GM19372 (cell line): ENCODE measurements at regions not wholly inside any gene's neighbourhood (a gene's known extent, or its start where the extent isn't known, plus 50 kb on each side); places are given as distances from the start of the nearest gene placed in this dataset.

Source experiments
- ATAC-seq: cut with Tn5 transposase; IDR thresholded peaks from one replicate; pipeline ENCODE4 v1.9.1; 2021; ENCODE audit warnings: mild to moderate bottlenecking, low read depth, moderate library complexity; ENCODE audit not compliant: unreplicated experiment

DNA sequence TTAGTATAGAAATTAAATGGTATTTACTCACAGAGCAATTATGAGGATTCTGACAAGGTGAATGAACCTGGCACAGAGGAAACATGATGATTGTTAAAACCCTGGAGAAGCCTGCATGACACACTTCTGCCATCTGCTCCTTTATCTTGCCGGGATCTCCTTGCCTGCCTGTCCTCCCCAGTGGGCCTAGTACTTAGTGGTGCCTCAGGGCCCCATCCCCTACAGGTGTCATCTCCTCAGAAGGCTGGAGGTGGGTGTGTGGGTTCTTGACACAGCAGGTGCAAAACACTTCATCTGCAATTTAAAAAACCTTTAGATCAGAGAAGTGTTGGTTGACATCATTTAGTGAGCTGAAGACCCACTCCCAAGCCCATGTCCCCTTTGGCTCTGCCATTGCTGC lies 261.2 kb downstream of the ADRA2A start:
- peak; percentile 12 for ATAC-seq

DNA sequence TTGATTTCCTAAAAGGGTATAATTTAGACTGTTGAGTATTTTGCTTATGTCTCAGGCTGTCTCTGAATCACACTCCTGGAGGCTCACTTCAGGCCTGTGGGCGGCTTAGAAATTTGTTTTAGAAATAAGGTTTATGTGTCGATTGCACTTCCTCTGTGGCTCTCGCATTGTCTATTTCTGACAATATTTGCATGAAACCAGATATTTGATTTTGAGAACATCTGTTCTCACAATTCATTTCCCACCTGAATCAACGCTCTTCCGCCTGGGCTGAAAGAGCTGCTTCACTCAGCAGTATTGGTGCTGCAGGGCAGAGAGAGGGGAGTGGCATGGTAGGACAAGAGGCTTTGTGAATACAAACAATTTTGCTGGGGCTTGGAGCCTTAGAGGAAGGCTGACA lies 262.0 kb downstream of the ADRA2A start:
- ATAC-seq = peak; percentile 89

DNA sequence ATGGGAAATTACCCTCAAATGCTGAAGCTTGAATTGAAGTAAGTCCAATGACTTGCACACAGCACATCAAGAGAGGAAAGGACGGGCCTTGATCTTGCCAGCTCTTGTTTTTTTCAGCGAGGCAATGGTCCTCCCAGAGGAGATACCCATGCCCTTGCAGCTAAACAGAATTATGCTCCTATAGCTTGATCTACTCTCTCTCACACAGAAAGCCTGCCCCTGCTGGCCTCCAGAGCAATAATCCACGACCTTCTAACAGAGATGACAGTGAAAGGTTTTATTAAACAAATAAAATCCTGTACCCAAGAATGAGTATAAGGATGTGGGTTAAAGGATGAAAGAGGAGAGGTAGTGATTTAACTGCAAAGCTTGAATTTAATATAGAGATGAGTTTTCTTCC lies 268.0 kb downstream of the ADRA2A start:
- peak; percentile 54 for ATAC-seq

DNA sequence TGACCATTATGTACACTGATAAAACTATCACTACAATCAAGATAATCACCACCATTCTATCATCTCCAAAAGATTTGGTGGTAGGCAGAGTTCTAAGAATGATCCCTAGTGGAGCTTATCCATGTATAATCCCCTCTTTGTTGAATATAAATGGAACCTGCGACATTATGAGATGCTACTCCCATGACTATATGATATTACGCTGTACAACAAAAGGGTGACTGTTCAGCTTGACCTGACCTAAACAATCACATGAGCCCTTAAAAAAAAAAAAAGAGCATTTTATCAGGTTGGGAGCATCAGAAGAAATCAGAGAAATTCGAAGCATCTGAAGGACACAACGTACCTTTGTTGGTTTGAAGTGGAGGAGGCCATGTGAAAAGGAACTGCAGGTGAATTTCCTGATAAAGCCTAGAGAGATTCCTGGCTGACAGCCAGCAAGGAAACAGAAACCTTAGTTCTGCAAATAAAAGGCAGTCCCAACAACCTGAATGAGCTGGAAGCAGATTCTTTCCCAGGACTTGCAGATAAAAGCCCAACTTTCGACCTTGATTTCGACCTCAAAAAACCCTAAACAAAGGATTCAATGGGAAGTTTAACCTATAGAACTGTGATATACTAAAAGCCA lies 270.7 kb downstream of the ADRA2A start:
- no peak for ATAC-seq

DNA sequence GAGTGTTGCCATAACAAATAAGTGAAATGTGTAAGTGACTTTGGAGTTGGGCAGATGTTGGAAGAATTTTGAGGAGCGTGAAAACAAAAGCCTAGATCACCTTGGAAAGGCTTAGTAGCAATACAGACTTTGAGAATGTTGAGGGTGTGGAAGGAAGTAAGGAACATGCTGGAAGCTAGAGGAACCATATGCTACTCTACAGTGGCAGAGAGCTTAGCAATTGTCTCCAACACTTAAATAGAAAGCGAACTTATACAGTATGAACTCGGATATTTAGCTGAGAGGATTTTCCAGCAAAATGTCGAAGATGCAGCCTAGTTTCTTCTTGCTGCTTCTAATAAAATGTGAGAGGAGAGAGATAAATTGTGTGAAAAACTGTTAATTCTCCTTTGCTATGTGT lies 271.2 kb downstream of the ADRA2A start:
- no peak for ATAC-seq

DNA sequence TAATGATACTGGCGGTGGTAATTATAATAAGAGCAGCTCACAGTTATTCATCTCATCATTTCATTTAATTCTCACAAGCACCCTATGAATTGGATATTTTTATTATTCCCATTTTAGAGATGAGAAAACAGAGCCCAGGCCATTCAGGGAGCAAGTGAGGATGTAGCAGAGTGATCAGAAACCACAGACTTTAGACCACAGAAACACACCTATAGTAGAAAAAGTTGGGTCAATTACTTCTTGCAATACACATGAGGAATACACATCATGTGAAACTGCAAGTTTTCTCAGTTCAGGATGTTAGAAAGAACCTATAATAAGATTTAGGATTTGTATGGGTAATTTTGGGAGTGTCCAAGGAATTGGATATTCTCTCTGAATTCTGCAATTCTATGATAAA lies 278.0 kb downstream of the ADRA2A start:
- ATAC-seq = no peak

DNA sequence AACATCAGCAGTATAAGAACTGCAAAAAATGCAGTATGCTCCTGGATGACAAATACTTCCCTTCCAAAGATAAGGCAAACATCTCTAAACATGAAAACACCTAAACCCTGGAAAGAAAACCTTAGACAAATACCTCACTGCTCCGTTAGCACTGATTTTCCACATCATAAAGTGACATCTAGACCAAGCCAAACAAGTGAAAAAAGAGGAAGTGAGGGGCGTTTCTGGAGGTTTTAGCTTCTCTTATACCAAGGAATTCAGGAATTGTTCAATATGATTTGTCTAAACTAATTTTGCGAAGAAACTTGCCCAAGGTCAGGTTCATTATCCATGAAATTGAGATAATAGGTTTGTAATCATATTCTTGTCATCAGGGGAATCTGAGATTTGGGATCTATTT lies 279.7 kb downstream of the ADRA2A start:
- ATAC-seq = no peak

DNA sequence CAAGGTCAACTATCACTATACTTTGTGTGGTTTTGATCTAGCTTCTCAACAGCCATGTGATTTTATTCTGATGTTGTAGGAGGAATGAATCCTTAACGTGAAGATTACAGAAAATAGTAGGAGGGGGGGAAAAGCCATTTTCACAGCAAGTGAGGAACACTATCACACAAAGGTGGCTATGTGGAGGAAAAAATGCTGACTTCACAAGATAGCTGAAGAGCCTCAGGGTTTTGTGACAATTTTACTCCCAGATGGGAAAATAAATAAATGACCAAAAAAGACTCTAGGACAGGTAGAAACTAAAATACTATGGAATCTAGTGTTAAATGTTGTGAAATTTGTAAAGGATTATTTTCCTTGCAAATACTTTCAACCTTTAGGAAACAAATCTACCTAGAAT lies 281.0 kb downstream of the ADRA2A start:
- ATAC-seq = no peak

DNA sequence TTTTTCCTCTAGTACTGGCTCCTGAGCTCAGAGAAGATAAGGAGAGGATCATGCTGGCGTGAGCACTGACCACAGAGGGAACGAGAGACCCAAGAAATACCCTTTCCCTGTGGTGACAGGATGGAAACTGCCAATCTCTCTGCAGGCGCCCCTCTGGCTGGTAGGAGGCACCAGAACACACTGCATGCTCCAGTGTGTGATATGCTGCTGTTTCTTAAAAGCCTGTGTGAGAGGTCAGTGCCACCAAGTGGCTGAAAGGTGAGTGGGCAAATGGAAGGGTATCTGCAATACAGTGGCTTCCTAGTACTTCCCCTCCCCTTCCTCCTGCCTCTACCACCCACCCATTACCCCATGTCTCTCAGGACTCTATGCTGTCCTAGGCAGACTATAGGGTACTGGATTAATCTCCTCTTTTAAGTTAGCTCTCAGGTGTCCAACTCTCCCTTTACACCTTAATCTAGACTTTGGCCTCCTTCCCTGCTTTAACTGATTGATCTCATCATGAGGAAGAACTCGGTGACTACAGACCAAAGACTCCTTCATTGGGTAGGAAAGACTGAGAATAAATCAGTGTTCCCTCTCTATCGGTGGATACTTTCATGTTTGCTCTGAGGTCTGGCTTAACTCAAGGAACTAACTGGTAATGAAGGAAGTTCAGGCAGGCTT lies 283.6 kb downstream of the ADRA2A start:
- peak; percentile 90 for ATAC-seq

DNA sequence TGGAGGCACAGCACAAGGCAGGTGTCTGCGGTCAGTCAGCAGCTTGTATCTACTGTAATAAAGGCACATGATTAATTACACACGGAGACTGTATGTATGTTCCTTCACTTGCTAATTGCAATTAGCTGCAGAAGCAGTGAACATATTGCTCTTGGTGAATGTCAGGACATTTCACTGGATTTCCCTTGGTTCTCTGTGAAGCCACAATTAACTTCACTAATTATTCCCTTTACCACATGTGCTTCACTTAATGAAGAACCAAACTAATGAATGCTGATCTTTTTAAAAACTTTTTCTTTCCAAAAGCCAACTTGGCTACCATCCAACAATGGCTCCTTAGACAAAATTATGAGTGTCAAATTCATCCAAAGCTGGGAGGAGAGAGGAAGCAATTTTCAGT lies 290.7 kb downstream of the ADRA2A start:
- no peak for ATAC-seq

DNA sequence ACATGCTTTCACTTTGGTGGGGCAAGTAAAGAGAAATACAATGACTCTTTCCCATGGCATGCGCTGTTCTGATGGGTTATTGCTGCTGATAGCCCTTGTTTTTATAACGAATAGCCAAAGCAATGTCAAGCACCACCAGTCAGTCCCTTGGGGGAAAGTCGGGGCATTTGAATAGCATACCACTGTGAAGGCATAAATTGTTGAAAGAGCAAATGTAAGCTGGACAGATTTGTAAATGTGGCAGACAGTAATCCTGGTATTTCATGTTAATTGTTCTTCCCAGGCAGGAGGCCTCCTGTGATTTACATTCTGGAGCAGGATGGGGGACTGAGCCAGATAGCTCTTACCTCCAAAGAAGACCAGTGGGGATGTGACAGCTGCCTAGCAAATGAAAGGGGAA lies 293.3 kb downstream of the ADRA2A start:
- ATAC-seq = no peak

DNA sequence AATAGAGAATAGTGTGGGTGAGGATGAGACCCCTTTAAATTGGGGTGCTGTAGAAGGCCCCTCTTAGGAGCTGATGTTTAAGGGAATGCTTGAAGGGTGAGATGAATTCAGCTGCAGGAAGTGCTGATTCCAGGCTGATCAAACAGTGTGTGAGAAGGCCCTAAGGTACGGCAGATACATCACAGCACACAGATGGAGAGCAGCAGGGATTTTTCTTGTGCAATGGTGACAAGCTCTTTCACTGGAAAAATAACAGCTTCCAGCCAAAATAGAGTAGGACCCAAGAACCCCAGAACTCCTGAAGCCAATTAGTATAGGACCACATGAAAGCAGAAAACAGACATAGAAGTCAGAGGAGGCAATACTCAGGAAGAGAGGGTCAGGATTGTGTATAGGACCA lies 296.9 kb downstream of the ADRA2A start:
- no peak for ATAC-seq

DNA sequence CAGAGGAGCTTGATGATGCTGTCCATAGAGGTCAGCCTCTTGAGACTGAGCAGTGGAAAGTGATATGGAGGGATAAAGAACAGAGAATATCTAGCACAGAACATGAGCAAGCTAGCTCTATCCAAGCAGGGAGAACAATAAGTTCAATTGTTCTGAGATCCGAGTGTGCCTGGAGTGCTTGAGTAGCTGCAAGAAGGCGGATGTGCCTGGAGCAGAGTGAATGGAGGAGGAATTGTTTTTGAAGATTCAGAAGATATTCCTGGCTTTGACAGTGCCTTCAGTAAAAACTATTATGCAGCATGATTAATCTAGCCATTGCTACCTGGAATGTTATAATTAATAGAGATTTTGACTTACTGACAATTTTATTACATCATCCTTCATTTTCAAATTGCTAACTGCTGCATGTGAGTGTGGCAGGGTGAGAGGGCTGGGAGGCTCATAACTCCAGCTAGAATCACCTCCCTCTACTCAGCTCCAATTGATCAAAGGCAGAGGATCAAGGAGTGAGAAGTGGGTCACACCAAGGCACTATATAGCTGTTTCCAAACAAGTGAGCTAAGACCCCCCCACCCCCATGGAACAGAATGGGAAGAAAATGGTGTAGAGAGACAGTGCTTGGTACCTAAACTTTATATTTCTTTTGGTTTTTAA lies 302.8 kb downstream of the ADRA2A start:
- ATAC-seq = no peak

DNA sequence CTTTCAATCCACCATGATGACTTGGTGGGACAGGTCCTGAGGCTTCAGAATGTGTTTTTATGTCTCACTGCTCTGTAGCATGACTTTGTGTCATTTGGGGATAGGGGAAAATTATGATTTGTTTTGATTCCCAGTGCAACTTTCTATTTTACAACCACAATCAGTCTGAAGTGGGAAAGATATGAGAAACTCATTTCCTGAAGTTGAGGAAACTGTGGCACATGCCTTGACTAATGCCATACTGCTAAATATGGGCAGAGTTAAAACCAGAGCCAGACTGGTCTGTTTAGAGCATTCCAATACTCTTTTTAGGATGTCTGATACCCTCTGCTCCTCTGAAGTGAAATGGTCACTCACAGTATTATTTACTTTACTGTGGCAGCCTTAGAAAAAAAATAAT lies 307.7 kb downstream of the ADRA2A start:
- ATAC-seq = no peak

DNA sequence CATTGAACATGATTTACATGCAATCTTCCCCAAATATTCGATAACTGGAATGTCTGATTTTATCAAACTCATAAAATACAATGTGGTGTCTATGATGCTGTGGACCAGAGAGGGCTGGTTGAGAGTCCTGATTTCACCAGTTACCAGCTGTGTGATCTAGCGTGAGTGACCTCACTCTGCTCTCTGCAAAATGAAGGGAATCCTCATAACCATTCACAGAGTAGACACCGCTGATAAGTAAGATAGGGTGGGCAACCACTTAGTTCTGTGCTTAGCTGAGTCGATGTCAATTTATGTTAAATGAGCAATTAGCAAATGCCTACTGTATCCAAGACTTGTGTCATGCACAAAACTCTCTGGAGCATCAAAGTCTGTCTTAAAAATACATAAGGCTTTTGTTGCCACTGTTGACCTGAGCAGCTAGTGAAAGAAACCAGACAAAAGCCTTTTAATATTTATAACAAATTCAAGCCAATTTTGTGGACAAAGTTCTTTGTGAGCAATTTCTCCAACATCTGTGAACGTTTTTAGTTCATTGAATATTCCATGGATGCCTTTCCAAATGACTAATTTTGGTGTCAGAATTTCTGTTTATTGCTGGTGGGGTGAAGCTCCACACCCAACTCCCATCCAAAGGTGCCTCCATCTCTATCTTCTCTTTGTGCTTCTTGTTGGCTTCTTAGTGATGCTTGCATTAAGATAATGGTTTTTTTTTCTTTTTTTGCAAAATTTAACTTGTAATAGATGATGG lies 314.2 kb downstream of the ADRA2A start:
- ATAC-seq = no peak

DNA sequence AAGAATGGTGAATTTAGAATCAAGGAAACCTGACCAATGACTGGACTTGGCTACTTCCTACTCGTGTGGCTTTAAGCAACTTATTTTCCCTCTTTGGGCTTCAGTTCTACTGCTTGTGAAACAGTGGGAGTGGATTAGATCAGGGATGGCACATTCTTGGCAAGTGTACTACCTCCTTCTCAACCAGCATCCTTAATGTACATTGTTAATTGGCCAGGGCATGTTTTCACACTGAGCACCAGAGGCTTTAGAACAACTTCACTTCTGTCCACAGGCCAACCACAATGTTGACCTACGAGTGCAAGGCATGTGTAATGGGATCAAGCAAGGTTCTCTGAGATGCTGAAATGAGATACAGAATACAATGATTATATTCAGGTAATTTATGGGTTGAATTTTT lies 315.3 kb downstream of the ADRA2A start:
- no peak for ATAC-seq

DNA sequence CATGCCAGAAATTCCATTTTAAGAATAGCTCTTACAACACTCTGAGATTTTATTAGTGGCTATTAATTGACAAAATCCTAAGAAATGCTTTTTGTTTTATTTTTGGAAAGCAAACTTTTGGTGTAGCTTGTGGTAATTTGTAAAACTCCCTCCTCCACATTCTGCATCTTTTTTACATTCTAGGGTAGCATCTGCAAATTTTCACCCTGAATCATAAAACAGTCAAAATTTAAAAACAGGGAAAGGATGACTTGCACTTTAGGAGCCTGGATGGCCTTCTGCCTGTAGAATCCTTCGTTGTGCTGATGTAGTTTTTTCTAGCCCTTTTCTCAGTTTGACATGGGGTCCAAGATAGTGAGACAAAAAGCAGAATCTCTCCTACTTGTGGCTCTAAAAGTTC lies 316.1 kb downstream of the ADRA2A start:
- ATAC-seq = no peak

DNA sequence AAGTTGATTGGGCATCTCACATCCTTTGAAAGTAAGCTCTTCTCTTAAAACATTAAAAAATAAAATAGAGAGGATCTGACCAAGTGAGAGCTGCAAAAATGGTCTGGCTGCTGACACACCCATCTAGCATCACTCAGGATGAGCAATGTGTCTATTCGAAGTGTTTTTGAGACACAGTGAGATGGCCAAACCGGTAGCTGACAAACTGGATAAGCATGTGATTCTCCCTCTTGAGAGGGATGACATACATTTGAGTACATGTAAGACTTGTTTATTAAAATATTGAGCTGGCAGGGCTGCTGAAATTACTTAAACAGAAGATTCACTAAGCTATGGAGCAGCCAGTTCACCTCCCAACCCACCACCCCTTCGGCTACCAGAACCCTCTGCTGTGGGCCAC lies 333.9 kb downstream of the ADRA2A start:
- no peak for ATAC-seq

DNA sequence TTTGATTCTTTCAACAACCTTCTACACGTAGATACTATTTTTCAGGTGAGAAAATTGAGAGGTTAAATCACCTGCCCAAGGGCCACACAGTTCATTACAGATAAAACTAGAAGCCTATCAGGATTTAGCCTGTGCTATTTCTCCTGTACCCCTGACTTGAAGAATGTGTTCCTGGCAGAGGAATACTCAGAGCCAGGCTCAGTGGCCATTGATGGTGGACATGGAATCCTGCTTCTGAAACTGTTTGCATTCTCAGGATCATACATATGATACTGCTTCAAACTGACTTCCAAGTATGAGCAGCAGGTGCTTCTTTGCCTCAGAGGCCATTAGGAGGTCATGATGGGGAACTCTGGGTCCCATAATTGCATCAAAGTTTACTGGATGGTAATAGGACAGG lies 348.6 kb downstream of the ADRA2A start:
- ATAC-seq = no peak

DNA sequence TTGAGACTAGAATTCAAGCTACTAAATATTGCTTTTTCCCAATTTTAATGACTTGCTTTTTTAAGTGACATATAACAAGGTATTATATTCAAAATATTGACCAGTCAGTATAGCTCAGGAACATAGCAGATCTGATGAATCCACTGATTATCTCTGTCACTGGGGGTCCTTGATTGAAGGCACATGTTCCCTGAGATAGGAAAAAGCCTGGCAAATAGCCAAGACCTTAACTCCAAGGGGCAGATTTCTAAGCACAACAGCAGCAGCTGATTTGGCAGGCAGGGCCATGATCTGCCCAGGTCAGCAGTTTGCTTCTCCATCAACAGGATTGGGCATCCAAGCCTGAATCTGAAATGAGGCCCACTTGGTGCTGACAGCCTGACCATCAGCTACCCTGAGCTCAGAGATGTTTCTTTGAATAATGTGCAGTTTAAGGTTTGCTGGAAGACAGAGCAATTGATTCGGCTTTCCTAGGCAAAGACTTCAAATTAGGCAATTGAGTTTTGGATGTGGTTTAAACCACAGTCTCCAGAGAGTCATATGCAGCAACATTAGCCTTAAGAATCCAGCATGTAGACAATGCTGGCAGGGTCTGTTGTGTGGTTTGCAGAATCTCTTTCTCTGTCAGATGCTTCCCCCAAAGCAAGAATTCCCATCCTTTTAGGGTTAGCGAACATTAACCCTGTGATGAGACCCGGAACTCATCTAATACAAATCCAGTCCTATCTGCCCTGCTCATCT lies 352.6 kb downstream of the ADRA2A start:
- no peak for ATAC-seq

DNA sequence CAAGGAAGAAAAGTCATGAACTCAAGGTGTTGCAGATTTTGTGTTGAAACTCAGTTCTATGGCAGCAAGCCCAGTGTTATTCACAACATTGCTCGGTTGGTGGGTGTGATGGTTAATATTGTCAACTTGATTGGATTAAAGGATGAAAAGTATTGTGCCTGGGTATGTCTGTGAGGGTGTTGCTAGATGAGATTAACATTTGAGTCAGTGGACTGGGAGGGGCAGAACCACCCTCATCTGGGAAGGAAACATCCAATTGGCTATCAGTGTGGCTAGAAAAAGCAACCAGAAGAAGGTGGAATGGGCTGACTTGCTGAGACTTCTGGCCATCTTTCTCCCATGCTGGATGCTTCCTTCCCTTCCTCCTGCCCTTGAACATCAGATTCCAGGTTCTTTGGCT lies 353.2 kb downstream of the ADRA2A start:
- ATAC-seq = no peak
